NT2/D1 (cell line): ENCODE measurements at regions not wholly inside any gene's neighbourhood (a gene's known extent, or its start where the extent isn't known, plus 50 kb on each side); places are given as distances from the start of the nearest gene placed in this dataset.

Experiments
- SUZ12 ChIP-seq: IDR thresholded peaks from 2 replicates; pipeline ENCODE4 v1.6.1; 2011; ENCODE audit not compliant: insufficient read length, insufficient read depth; ENCODE audit errors: extremely low read depth
- YY1 ChIP-seq: IDR thresholded peaks from 2 replicates; pipeline ENCODE4 v1.6.1; 2011; ENCODE audit not compliant: insufficient read length, insufficient read depth
- ZNF274 ChIP-seq: IDR thresholded peaks from 2 replicates; pipeline ENCODE4 v1.6.1; 2011; ENCODE audit warnings: mild to moderate bottlenecking, low read depth, low read length

DNA sequence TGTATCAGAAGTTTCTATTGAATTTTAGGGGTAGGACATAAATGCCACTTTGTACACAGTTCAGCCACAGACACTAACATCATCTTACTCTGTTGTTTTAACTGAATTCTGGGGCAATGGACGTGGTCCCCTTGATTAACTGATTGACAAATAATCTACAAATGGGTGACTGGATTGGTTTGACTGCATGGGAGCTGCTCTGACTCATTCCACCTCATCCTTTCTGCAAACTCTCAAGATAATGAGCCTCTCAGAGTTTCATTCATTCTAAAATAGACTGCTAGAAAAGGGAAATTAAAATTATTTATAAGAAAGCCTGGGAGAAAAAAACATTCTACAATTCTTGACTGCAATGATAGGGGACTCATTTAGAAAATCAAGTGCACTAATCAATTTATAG is 570.4 kb upstream of the SEL1L start:
- TF ChIP-seq ZNF274, result no peak
- no peak for TF ChIP-seq SUZ12
- no peak for TF ChIP-seq YY1
